ENCODE measurements at regions not wholly inside any gene's neighbourhood (a gene's known extent, or its start where the extent isn't known, plus 50 kb on each side); places are given as distances from the start of the nearest gene placed in this dataset.
"Not testable (repeated sequence)": the region's sequence is repeated elsewhere in the genome, so short reads cannot be mapped to it uniquely, and the experiment has no call there.

GRCh38 chr14:88104710-88105109 is 99.8 kb downstream of the GPR65 start:
- no peaks in the 10 kb centered on the region for H3K4me1 Mint-ChIP-seq
- H3K27ac Mint-ChIP-seq = no peak overlapping the region
- POLR2A ChIA-PET = no interaction called here
- peaks cover 6% of the 10 kb centered on the region for H3K36me3 Mint-ChIP-seq
- no peak overlapping the region for H3K4me3 Mint-ChIP-seq
- H3K9me3 Mint-ChIP-seq = peaks cover 16% of the 10 kb centered on the region
- CTCF ChIA-PET = no interaction called here
- TF ChIP-seq ZNF317 (CRISPR knock-in tag; IDR thresholded peaks at IDR 0.05; ENCODE audit: borderline replicate concordance, low read depth) (no peak), MYBL2 (CRISPR knock-in tag; IDR thresholded peaks at IDR 0.05) (no peak), JUN (CRISPR knock-in tag; IDR thresholded peaks at IDR 0.05) (no peak), PRDM15 (CRISPR knock-in tag; IDR thresholded peaks at IDR 0.05) (no peak), KAT7 (CRISPR knock-in tag; IDR thresholded peaks at IDR 0.05; ENCODE audit: borderline replicate concordance) (no peak), TEAD4 (CRISPR knock-in tag; IDR thresholded peaks at IDR 0.05) (no peak), TCF7 (CRISPR knock-in tag; IDR thresholded peaks at IDR 0.05; ENCODE audit: low read depth) (no peak)
- TF ChIP-seq, protein P1, sequence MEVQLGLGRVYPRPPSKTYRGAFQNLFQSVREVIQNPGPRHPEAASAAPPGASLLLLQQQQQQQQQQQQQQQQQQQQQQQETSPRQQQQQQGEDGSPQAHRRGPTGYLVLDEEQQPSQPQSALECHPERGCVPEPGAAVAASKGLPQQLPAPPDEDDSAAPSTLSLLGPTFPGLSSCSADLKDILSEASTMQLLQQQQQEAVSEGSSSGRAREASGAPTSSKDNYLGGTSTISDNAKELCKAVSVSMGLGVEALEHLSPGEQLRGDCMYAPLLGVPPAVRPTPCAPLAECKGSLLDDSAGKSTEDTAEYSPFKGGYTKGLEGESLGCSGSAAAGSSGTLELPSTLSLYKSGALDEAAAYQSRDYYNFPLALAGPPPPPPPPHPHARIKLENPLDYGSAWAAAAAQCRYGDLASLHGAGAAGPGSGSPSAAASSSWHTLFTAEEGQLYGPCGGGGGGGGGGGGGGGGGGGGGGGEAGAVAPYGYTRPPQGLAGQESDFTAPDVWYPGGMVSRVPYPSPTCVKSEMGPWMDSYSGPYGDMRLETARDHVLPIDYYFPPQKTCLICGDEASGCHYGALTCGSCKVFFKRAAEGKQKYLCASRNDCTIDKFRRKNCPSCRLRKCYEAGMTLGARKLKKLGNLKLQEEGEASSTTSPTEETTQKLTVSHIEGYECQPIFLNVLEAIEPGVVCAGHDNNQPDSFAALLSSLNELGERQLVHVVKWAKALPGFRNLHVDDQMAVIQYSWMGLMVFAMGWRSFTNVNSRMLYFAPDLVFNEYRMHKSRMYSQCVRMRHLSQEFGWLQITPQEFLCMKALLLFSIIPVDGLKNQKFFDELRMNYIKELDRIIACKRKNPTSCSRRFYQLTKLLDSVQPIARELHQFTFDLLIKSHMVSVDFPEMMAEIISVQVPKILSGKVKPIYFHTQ (CRISPR knock-in tag; IDR thresholded peaks at IDR 0.05) = no peak
- DNase-seq (ENCODE audit: low spot score) (no peak), ATAC-seq (no peak)
- no peaks in the 10 kb centered on the region for H3K27me3 Mint-ChIP-seq (ENCODE audit: low read depth)

DNA sequence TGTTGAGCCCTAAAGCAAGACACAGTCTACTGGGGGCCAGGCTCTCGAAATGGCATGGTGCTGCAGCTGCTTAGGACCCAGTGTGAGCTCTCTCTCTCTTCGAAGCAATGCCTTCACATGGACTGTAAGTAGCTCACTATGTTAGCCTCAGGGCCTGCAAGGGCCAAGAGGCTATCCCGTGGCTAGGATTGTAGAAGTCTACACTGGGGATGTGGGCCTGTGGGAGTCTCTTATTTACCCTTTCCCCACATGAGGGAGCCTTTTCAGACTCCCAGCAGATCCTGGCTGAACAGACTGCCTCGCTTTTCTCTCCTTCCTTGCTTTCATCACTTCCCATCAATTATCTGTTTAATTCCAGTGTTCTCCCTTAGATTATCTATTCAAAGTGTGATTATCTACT is 101.4 kb downstream of the GPR65 start:
- no peak for TF ChIP-seq MXD4 (CRISPR knock-in tag; IDR thresholded peaks at IDR 0.05; ENCODE audit: borderline replicate concordance)
- TF ChIP-seq ATF3 (CRISPR knock-in tag; conservative IDR thresholded peaks at IDR 0.05) = no peak
- TF ChIP-seq, protein P2, sequence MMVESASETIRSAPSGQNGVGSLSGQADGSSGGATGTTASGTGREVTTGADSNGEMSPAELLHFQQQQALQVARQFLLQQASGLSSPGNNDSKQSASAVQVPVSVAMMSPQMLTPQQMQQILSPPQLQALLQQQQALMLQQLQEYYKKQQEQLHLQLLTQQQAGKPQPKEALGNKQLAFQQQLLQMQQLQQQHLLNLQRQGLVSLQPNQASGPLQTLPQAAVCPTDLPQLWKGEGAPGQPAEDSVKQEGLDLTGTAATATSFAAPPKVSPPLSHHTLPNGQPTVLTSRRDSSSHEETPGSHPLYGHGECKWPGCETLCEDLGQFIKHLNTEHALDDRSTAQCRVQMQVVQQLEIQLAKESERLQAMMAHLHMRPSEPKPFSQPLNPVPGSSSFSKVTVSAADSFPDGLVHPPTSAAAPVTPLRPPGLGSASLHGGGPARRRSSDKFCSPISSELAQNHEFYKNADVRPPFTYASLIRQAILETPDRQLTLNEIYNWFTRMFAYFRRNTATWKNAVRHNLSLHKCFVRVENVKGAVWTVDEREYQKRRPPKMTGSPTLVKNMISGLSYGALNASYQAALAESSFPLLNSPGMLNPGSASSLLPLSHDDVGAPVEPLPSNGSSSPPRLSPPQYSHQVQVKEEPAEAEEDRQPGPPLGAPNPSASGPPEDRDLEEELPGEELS (CRISPR knock-in tag; IDR thresholded peaks at IDR 0.05) = no peak
- TF ChIP-seq, protein P3, sequence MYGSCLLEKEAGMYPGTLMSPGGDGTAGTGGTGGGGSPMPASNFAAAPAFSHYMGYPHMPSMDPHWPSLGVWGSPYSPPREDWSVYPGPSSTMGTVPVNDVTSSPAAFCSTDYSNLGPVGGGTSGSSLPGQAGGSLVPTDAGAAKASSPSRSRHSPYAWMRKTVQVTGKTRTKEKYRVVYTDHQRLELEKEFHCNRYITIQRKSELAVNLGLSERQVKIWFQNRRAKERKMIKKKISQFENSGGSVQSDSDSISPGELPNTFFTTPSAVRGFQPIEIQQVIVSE (CRISPR knock-in tag; IDR thresholded peaks at IDR 0.05; ENCODE audit: borderline replicate concordance) = no peak
- no peak for TF ChIP-seq HMGA2 (CRISPR knock-in tag; IDR thresholded peaks at IDR 0.05)
- no peak for TF ChIP-seq E2F4 (CRISPR knock-in tag; IDR thresholded peaks at IDR 0.05; ENCODE audit: borderline replicate concordance, low read depth)
- TF ChIP-seq TCF7 (CRISPR knock-in tag; IDR thresholded peaks at IDR 0.05; ENCODE audit: low read depth) = no peak
- TF ChIP-seq SMAD3 (CRISPR knock-in tag; IDR thresholded peaks at IDR 0.05; ENCODE audit: borderline replicate concordance) = no peak
- TF ChIP-seq ZSCAN18 (CRISPR knock-in tag; IDR thresholded peaks at IDR 0.05) = no peak
- TF ChIP-seq, protein P4, sequence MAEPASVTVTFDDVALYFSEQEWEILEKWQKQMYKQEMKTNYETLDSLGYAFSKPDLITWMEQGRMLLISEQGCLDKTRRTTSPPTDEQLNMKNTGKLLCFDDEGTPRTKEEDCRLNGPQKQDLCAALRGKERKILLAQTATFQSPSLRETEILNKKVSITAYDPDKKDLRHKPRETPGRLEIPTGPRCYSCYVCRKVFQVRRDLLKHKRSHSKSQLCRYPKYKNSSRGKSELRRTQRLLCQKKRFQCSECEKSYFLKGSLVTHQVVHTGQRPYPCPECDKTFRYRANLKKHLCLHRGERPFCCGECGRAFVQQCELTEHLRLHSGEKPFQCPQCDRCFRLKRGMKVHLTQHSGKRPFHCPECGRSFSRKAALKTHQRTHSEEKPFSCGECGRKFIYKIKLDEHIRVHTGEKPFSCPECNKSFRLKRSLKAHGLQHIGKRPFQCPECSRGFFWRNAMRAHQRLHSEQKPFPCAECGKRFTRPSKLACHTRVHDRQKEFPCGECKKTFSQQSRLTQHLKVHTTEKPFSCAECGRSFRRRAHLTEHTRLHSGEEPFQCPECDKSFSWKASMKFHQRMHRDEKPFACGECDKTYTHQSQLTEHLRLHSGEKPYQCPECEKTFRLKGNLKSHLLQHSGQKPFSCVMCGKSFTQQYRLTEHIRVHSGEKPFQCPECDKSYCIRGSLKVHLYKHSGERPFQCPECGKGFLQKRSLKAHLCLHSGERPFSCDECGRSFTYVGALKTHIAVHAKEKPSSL (CRISPR knock-in tag; conservative IDR thresholded peaks at IDR 0.05) = no peak
- TF ChIP-seq NR1H2 (CRISPR knock-in tag; IDR thresholded peaks at IDR 0.05) = no peak
- H3K4me3 Mint-ChIP-seq = no peak overlapping the region
- ATAC-seq (peak; percentile 82), DNase-seq (ENCODE audit: low spot score) (no peak)
- no peaks in the 10 kb centered on the region for H3K27me3 Mint-ChIP-seq (ENCODE audit: low read depth)
- POLR2A ChIA-PET = no interaction called here
- peaks cover 6% of the 10 kb centered on the region for H3K36me3 Mint-ChIP-seq
- CTCF ChIA-PET = no interaction called here
- H3K27ac Mint-ChIP-seq = no peak overlapping the region
- H3K9me3 Mint-ChIP-seq = peaks cover 16% of the 10 kb centered on the region
- no peaks in the 10 kb centered on the region for H3K4me1 Mint-ChIP-seq

DNA sequence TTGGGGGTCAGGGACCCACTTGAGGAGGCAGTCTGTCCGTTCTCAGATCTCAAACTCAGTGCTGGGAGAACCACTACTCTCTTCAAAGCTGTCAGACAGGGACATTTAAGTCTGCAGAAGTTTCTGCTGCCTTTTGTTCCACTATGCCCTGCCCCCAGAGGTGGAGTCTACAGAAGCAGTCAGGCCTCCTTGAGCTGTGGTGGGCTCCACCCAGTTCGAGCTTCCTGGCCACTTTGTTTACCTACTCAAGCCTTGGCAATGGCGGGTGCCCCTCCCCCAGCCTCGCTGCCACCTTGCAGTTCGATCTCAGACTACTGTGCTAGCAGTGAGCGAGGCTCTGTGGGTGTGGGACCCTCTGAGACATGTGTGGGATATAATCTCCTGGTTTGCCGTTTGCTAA is 122.7 kb downstream of the GPR65 start:
- not testable (repeated sequence) for H3K36me3 Mint-ChIP-seq, ATAC-seq
- CTCF ChIA-PET = interaction anchor here (1.9 kb wide), 1 partner anchor 41 kb away, joined by 9 read pairs; no protein-coding TSS in a partner anchor

More for the DNA sequence above, 122.7 kb downstream of the GPR65 start:
- Mint-ChIP-seq H3K4me1 (peaks cover 11% of the 10 kb centered on the region), H3K9me3 (peaks cover 15% of the 10 kb centered on the region)
- H3K27ac Mint-ChIP-seq; POLR2A ChIA-PET; H3K27me3 Mint-ChIP-seq (ENCODE audit: low read depth); H3K4me3 Mint-ChIP-seq; DNase-seq (ENCODE audit: low spot score): not testable (repeated sequence)
